Dermis blood vessel endothelial cell (primary cell): ENCODE measurements at regions not wholly inside any gene's neighbourhood (a gene's known extent, or its start where the extent isn't known, plus 50 kb on each side); places are given as distances from the start of the nearest gene placed in this dataset.

Source experiments
- DNase-seq: peaks from one replicate; pipeline ENCODE4 v3.0.0; 2010

- DNase-seq: no peak
These were observed 338.6 kb upstream of the SEMA3A start for GRCh38 chr7:84533182-84533581.

GRCh38 chr7:84532196-84532595 lies 337.6 kb upstream of the SEMA3A start:
- no peak for DNase-seq

- DNase-seq: no peak
These were observed 335.1 kb upstream of the SEMA3A start for GRCh38 chr7:84529480-84530205.

- DNase-seq: no peak
These were observed 334.3 kb upstream of the SEMA3A start for GRCh38 chr7:84528756-84529479.

GRCh38 chr7:84524714-84525694 lies 330.4 kb upstream of the SEMA3A start:
- DNase-seq: peak; percentile 67

GRCh38 chr7:84513061-84513460 lies 318.5 kb upstream of the SEMA3A start:
- DNase-seq: no peak

- no peak for DNase-seq
These were observed 317.5 kb upstream of the SEMA3A start for GRCh38 chr7:84512055-84512454.

GRCh38 chr7:84510505-84510904 lies 315.9 kb upstream of the SEMA3A start:
- DNase-seq: no peak

GRCh38 chr7:84509522-84509921 lies 314.9 kb upstream of the SEMA3A start:
- DNase-seq: no peak

GRCh38 chr7:84508606-84509005 lies 314.0 kb upstream of the SEMA3A start:
- no peak for DNase-seq

GRCh38 chr7:84507529-84507928 lies 312.9 kb upstream of the SEMA3A start:
- no peak for DNase-seq

- no peak for DNase-seq
These were observed 311.6 kb upstream of the SEMA3A start for GRCh38 chr7:84506151-84506550.

GRCh38 chr7:84502239-84502638 lies 307.6 kb upstream of the SEMA3A start:
- DNase-seq: no peak

GRCh38 chr7:84497873-84498272 lies 303.3 kb upstream of the SEMA3A start:
- no peak for DNase-seq

GRCh38 chr7:84495128-84495527 lies 300.5 kb upstream of the SEMA3A start:
- DNase-seq: no peak

- DNase-seq: no peak
These were observed 297.8 kb upstream of the SEMA3A start for GRCh38 chr7:84492098-84493034.

- DNase-seq: no peak
These were observed 296.1 kb upstream of the SEMA3A start for GRCh38 chr7:84490661-84491060.

- DNase-seq: no peak
These were observed 290.0 kb upstream of the SEMA3A start for GRCh38 chr7:84484502-84485079.

- no peak for DNase-seq
These were observed 287.9 kb upstream of the SEMA3A start for GRCh38 chr7:84482476-84482875.

- no peak for DNase-seq
These were observed 284.5 kb upstream of the SEMA3A start for GRCh38 chr7:84479059-84479458.

- peak; percentile 2 for DNase-seq
These were observed 283.3 kb upstream of the SEMA3A start for GRCh38 chr7:84477786-84478478.
